COLO668 (cell line): ENCODE measurements at regions not wholly inside any gene's neighbourhood (a gene's known extent, or its start where the extent isn't known, plus 50 kb on each side); places are given as distances from the start of the nearest gene placed in this dataset.

Experiments used
- DNase-seq: peaks from one replicate; lab custom pipeline; 2025; ENCODE audit not compliant: unreplicated experiment; lab: John Stamatoyannopoulos, UW

DNA sequence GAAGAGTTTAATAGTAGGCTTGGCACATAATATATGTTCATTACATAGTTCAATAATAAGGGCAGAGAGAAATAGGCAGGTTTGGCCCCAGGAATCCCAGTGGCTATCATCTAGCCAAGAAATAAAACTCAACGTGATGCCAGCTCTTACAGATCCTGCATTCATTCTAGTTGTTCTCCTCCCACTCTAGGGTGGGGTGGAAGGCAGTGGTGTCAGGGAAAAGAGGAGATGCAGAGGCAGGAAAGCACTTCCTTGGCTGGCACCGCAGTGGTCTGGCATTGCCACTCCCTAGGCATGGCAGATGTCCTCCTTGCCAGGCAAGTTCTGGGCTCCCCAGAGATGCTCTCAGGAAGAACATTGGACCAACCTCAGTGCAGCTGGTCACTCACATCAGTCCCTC is 383.6 kb downstream of the GRIN2B start:
- no peak for DNase-seq

DNA sequence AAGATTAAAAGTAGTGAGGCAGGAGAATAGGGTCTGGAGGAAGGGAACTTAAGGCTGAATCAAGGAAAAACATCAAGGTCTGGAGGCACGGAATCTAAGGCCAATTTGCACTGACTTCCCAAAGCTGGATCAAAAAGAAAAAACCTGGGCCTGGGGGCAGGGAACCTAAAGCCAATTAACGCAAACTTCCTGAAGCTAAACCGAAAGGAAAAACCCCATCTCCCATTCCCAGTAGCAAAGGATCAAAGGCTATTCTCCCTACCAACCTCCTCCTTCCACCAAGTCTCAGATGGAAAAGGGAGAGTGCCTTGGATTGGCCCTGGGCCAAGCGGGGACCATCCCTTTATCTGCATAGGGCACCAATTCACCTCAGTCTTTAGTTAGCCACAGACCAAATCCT is 384.2 kb downstream of the GRIN2B start:
- no peak for DNase-seq

DNA sequence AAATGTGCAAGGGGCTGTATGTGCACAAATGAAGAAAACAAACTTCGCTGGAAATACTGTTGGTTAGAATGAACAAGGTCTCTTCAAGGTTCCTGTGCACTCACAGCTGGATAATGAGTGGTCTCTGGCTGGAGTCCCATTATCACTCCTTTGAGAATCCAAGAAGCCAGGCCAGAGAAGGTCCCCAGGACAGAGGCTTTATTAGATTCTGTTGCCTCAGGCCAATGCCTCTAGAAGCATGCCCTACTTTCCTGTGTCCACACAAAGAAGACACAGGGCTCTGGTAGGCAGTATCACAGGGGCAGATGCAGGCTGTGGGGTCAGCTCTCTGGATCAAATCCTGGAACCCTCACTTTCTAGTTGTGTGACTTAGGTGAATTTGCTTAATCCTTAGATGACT is 384.7 kb downstream of the GRIN2B start:
- no peak for DNase-seq

GRCh38 chr12:13595536-13596443 is 385.6 kb downstream of the GRIN2B start:
- no peak for DNase-seq

DNA sequence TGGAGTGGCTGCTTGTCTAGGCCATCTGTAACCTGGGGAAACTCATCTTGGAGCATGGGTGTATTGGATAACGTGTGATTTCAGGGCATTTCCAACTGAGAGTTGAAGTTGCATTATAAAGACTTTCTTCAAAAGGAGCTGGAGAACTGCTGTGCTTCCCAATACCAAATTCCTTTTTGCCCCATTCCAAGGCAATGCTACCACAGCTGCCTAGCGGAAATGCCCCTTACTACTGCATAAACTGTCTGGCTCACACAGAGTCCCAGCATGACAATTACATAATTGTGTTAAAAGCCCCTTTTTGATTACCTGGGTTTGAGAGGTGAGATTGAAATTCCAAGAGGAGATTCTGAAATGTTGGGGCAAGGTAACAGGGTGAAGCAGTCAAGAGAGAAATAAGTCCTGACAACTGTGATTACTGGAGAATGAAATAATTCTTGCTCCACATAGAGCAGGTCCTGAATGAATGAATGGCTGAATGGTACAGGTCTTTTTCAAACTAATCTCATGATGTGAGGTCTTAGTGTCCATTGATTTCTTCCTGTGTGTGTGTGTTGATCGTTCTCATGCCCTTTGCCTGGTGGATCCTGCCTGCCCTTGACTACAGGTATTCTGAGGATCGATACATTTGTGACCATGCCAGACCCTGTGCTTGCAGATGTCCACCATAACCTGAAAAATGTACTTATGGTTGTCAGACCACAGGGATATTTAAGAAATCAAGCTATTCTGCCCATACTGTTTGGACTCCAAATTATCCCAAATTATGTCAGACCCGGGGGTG is 386.5 kb downstream of the GRIN2B start:
- no peak for DNase-seq

GRCh38 chr12:13592063-13592942 is 389.1 kb downstream of the GRIN2B start:
- no peak for DNase-seq

- no peak for DNase-seq
Observed at GRCh38 chr12:13591488-13591887, 389.9 kb downstream of the GRIN2B start.

DNA sequence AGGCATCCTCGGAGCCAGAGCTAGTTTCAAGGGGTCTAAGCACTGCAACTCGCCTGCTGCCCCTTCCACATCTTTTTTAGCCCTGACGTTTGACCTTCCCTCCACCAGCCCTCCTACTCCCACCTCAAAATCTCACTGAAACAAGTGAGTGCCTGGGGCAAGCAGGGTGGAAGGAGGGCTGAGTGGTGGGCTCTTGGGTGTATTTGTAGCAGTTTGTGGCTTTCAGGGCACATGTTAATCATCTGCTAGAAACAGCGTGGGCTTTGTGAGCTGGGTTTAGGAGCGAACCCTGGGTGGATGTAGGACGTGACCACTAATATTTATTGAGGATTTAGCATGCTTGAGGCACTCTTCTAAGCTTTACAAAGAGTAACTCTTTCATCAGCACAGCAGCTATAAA is 390.3 kb downstream of the GRIN2B start:
- no peak for DNase-seq

DNA sequence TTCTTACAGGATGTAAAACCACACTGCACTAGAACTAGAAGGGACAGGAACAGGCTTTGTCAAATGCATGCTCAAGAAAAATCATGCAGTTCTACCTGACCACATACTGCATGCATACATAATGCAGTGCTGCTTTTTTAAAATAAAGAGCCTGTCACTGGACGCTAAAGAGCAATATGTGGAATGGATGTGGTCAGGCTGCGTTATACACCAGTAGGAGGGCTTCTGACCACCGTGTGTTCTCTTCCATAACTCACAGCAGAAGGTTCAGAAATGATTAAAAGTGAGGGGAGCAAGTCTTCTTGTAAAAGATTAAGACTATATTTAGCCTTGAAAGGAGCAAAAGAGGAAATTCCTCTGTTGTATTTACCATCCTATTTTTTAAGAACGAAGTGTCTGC is 392.0 kb downstream of the EMP1 start:
- no peak for DNase-seq

DNA sequence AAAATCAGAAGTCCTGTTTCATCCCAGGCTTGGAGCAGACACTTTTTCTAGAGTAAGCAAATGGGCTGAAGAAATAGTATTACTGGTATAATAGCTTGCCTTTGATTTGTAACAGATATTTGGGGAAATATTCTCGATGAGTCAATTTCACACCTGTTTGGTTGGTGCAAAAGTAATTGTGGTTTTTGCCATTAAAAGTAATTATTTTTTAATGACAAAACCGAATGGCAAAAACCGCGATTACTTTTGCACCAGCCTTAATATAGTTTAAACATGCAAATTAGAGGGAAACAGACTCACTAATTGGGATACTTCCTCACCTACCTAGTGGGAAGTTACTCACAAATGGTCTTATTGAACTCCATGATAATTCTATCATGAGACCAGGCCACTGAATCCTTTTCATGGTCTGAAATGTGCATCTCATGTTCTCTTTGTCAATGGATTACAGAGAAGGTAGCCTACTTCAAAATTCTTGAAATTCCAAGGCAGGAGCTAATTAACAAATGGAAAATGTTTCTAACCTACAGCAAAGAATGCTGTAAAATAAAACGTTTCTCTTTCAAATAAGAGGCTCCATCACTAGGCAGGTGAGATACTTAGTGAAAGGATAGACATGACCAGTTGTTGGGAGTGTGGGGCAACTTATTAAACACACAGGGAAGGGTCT is 391.3 kb downstream of the EMP1 start:
- DNase-seq, result no peak

- no peak for DNase-seq
Observed at GRCh38 chr12:13586361-13586760, 389.8 kb downstream of the EMP1 start.

- no peak for DNase-seq
Observed at GRCh38 chr12:13584541-13584940, 388.0 kb downstream of the EMP1 start.

DNA sequence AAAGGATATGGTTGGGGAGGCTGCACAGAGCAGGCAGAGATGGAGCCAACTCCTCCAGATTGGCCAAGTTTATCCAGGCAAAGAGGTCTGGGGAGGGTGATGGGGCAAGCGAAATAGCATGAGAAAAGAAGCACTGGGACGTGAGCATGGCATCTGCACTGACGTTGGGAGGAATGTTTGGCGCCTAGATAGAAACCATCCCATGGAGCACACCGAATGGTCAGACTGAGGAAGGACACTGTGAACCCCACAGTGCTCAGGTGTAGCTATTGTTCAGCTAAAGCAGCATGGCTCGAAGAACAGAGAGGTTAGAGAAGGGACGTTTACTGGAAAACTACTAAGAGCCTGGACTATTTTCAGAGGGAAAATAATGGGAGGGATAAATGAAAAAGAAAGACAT is 387.1 kb downstream of the EMP1 start:
- no peak for DNase-seq

- DNase-seq, result no peak
Observed at GRCh38 chr12:13582421-13582820, 385.9 kb downstream of the EMP1 start.

DNA sequence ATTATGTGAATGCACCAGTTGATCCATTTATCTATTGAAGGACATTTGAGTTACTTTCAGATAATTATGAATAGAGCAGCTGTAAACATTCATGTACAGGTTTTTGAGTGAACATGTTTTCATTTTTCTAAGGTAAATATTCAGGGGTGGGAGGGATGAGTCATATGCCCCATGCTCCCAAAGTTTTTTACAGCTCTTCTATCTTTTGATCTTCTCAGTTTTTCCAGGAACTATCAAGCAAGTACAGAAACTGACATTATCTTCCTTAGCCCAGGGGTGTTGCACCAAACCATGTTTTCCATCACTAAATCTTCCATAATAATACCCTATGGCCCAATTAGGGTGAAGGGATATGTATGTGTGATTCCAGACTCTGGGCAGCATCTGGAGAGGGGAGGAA is 384.5 kb downstream of the EMP1 start:
- DNase-seq, result no peak

- no peak for DNase-seq
Observed at GRCh38 chr12:13580206-13580605, 383.7 kb downstream of the EMP1 start.

DNA sequence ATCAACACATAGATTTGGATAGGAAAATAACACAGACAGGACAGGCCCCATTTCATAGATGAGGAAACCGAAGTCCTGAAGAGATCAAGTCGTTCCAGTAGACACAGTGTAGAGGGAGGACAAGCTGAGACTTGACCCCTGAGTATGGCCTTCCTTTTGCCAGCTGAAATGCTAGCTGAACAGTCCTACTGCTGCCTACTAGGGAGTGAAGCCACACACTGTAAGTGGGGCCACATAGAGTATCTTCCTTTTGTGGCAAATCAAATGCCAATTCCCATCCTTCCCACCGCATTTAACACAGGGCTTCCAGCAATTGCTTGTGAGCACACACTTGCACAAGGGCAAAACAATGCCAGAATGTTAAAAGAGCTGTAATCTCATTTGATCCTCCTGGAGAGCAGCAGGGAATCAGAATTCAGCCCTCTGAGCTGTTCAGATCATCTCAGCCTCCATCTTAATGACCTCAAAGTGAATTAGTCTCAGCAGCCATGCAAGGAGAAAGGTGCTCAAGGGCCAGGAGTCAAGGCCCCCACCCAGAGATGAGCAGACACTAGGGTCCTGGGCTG is 380.5 kb downstream of the EMP1 start:
- no peak for DNase-seq

DNA sequence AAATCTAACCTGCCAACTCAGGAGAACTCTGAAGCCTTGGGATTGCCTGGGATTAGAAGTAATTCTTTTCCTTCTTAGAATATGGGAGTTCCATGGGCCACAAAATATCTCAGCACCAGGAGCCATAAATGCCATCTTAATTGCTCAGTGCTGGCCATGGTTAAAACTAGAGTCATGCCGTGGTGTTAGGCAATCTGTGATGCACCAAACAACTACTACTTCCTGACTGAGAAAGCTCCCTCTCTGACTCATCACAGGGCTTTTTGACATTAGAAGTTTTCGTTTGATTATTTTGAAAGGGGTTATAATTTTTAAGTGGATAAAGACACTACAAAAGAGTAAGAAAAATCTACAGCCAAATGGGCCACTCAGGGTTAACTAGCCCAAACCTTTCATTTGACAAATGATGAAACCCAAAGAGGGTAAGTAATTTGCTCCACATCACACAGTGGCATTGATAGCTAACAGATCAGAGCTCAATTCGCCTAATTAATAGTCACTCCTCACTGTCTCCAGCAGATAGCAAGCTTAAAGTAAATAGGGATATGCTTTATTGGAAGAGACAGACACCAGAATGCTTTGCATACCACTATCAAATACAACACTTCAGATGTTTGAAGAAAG is 377.3 kb downstream of the EMP1 start:
- no peak for DNase-seq

- DNase-seq, result no peak
Observed at GRCh38 chr12:13571035-13571434, 374.5 kb downstream of the EMP1 start.
